Retinal pigment epithelial cell (primary cell): ENCODE measurements at regions not wholly inside any gene's neighbourhood (a gene's known extent, or its start where the extent isn't known, plus 50 kb on each side); places are given as distances from the start of the nearest gene placed in this dataset.

Source experiments
- DNase-seq: peaks from one replicate; pipeline ENCODE4 v3.0.0-alpha.2; 2010; ENCODE audit warnings: low read depth
- H3K4me3 ChIP-seq: 2 replicates; pipeline ENCODE4 v1.5.1; 2011; ENCODE audit warnings: mild to moderate bottlenecking, low read length, control low read depth, moderate library complexity
- TF ChIP-seq, protein P1 (sequence below): conservative IDR thresholded peaks from 2 replicates; pipeline ENCODE4 v1.5.1; 2011; ENCODE audit warnings: low read depth, low read length, control low read depth, inconsistent platforms

DNA sequence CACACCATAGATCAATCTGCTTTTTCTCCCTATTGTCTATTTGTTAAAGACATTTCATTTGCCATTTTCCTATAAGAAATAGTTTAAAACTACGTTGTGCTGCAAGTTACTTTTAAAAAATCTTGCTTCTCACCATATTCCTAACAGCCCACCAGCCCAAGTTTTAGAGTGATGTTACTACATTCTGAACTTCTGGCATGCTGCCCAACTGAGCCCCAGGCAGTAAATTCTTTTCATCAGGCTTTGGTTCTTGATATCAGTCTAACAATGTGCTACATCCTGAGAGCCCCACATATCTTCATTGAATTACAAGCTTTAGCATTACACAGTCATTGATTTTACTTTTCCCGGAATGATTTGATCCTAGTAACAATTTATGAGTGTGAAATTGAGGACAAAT is 283.8 kb upstream of the IL1RAPL1 start:
- H3K4me3 ChIP-seq = no peak overlapping the region
- TF ChIP-seq, protein P1, sequence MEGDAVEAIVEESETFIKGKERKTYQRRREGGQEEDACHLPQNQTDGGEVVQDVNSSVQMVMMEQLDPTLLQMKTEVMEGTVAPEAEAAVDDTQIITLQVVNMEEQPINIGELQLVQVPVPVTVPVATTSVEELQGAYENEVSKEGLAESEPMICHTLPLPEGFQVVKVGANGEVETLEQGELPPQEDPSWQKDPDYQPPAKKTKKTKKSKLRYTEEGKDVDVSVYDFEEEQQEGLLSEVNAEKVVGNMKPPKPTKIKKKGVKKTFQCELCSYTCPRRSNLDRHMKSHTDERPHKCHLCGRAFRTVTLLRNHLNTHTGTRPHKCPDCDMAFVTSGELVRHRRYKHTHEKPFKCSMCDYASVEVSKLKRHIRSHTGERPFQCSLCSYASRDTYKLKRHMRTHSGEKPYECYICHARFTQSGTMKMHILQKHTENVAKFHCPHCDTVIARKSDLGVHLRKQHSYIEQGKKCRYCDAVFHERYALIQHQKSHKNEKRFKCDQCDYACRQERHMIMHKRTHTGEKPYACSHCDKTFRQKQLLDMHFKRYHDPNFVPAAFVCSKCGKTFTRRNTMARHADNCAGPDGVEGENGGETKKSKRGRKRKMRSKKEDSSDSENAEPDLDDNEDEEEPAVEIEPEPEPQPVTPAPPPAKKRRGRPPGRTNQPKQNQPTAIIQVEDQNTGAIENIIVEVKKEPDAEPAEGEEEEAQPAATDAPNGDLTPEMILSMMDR = no peak
- DNase-seq = no peak

GRCh38 chrX:28278726-28279125 is 297.5 kb upstream of the DCAF8L1 start:
- DNase-seq = no peak
- no peak overlapping the region for H3K4me3 ChIP-seq
- TF ChIP-seq, protein P1 = no peak

GRCh38 chrX:28278251-28278650 is 297.0 kb upstream of the DCAF8L1 start:
- TF ChIP-seq, protein P1 = no peak
- no peak for DNase-seq
- no peak overlapping the region for H3K4me3 ChIP-seq

- TF ChIP-seq, protein P1 = no peak
- DNase-seq = no peak
- no peak overlapping the region for H3K4me3 ChIP-seq
Observed at GRCh38 chrX:28273736-28274135, 292.5 kb upstream of the DCAF8L1 start.

- no peak overlapping the region for H3K4me3 ChIP-seq
- no peak for DNase-seq
- TF ChIP-seq, protein P1 = no peak
Observed at GRCh38 chrX:28246675-28247074, 265.4 kb upstream of the DCAF8L1 start.

- DNase-seq = no peak
- TF ChIP-seq, protein P1 = no peak
- no peak overlapping the region for H3K4me3 ChIP-seq
Observed at GRCh38 chrX:28229217-28229616, 248.0 kb upstream of the DCAF8L1 start.

DNA sequence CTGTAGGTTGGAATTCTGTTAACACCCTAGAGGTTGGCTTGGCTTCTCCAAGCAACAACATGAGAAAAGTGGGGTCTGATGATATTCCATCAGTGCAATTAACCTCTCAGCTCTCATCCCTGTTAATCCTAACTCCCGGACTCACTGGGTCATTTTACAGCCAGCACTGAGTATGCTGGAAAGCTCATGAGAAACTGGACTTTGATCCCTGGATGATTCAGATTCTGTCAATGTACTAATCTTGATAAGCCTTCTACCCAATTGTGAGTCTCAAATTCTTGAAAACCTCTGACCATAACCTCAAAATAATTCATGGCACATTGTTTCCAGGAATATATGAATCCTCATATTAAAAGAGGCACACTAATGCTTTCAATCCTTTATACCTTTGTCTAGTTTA is 244.3 kb upstream of the DCAF8L1 start:
- H3K4me3 ChIP-seq = no peak overlapping the region
- TF ChIP-seq, protein P1 = no peak
- DNase-seq = peak; percentile 34
